GM18858 (cell line): ENCODE measurements at regions not wholly inside any gene's neighbourhood (a gene's known extent, or its start where the extent isn't known, plus 50 kb on each side); places are given as distances from the start of the nearest gene placed in this dataset.

Experiments
- ATAC-seq: cut with Tn5 transposase; IDR thresholded peaks from one replicate; pipeline ENCODE4 v1.9.1; 2021; ENCODE audit not compliant: unreplicated experiment

DNA sequence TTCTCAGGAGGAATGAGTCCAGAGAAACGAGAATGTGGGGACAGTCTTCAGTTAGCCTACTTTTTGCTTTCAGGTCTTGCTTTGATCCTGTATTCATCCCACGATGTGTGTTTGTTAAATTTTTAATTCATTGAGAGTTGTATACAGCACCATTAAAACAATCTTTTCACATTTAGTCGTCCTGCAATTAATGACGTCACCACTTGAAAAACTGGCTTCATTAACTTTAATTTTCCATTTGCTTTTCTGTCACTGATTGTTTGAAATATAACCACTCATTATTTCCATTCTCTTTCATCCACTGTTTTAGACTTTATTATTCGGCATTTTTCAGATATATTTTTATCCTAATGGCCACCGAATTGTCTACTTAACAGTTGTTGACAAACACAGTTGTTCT lies 146.9 kb downstream of the TFEC start:
- no peak for ATAC-seq

DNA sequence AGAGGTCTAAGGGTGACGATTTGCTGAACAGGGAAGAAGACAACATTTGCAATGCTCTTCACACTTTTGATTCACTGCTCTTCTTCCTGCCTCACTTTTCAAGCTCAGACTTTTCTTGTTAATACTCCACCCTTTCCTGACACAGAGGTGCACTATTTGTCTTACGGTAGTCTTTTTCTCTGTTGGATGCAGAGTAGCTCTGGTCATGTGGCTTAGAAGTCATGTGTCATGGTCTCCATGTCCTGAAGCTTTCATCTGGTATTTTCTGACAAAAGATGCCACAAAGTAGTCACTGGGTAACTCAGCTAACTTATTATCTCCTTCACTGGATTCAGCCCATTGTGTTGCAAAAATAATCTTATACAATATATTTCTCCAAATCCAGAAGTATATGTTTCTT lies 149.1 kb downstream of the TFEC start:
- no peak for ATAC-seq

DNA sequence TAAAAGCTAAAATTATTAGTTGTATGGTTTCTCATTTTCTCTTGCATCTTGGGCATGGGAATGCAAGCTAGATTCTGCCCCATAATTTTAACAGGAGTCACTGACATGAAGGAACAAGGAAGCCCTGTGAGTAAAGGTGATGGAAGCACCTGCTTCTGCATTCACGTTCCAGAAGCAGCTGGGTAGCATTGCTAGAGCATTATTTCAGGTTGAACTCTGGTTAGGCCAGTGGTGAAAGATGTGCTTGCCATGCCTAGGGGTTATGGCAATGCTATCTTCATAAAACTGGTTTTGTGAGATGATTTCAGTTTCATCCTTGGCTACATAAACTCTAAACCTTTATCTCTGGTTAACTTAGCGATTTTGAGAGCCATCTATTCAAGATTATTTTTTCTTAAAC lies 151.4 kb downstream of the TFEC start:
- no peak for ATAC-seq

DNA sequence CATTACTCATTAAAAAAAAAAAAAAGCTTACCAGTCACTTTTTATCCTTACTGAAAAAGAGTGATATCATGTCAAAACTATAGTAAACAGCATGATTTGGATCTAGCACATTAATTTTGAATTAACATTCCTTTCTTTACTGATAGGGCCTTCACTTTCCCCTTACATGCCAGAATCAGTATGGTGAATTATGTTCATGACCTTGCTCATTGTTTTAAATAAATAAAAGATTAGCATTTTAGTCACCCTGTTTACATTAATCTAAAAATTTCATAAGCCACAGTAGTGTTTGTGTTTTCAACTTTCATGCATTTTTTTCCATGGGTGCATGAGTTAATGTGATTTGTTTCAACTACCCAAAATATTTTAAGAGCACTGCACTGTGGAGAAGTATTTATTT lies 160.8 kb downstream of the TFEC start:
- no peak for ATAC-seq

DNA sequence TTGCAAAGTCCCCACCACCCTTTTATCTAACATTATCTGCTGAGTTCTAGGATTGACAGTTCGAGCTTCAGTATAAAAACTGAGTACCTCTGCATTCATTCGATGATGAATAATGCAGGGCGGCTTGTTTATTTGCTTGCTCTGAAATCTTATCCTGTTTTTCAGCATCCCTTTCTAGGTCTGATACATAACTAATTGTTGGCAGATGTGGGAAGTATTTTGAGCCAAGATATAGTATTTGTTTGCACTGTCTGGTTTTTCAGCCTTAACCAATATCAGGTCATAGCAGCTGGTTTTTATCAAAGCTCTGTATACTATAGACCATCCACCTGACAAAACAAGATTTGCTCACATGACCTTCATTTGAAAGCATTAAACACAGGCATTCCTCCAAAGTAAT lies 161.4 kb downstream of the TFEC start:
- ATAC-seq, result no peak

DNA sequence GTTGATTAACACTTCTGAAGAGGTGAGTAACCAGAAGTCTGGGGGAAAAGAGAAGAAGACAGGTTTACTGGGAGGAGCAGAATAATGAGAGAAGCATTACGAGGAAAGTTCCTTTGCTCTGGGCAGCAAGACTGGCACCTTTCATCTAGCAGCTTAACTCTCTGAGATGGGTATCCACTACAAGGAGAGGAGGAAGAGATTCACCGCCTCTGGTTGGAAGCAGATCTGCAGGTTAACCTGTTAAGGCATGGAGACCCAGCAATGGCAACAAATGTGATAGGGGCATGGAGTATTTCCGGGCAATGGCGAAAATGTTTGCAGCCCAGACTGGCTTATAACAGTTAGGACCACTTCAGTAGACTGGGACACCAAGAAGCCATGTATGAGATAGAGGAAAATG lies 162.2 kb downstream of the TFEC start:
- ATAC-seq, result no peak

DNA sequence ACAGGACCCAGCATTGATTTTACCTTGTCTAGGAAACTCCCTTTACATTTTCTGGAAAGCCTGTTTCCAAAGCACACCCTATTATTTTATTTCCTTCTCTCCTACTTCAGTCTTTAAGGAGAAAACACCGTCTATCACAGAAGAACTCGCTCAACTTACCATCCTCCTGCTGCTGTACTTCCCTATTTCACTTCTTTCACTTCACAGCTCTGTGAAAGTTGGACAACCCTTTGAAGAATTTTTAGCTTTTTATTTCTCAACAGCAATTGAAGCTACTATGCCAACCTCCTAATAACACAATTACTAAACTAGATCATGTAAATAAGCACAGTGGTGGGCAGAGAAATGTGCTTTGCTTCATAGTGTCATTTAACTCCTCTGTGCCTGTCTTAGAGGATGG lies 166.5 kb downstream of the TFEC start:
- no peak for ATAC-seq

DNA sequence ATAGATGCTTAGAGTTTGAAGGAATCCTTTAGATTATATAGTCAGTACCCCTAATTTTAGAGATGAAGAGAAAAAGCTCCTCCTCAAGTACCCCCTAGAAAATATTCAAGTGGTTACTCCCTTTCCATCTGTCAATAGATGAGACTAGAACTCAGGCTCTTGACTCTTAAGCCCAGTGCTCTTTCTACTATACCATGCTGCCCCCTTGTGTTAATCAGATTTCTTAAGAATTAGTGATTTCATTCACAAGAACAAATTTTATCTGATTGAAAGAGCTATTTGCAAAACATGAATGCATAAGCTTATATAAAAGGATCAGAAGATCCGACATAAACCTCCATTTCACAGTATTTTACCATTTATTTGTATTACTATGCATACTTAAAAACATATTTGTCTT lies 179.3 kb downstream of the TFEC start:
- ATAC-seq, result no peak

DNA sequence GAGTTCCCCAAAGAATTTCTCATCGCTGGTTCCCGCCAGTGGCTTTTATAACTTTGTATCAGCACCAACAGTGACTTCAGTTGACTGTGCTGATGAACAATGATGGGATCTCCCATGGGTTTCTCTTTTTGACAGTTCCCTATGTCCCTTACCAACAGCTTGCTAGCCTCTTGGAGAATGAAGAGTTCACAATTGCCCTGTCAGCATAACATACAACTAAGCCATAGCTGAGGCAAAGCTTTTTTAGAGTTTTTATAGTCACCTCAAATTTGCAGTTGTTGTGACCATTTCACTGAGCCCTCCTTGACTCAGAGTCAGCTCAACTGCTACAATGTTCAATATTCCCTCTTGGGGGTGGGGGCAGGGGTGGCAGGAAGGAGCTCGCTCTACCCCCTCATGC lies 179.8 kb downstream of the TFEC start:
- no peak for ATAC-seq

DNA sequence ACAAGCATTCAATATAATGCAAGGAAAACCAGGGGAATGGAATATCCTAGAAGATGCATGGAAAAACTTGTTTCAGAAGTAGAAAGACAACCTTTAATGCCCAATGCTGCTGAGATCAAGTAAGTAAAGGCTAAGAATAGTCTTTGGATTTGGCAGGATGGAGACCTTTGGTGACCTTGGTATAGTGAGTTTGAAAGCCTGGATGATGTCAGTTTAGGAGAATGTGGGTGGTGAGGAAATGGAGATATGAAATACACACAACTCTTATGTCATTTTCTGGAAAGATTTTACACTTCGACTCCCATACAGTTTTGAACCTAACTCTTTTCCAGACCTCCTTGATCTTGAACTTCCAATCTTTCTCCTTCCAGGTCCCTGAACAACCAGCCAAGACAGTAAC lies 185.7 kb downstream of the TFEC start:
- ATAC-seq, result no peak

DNA sequence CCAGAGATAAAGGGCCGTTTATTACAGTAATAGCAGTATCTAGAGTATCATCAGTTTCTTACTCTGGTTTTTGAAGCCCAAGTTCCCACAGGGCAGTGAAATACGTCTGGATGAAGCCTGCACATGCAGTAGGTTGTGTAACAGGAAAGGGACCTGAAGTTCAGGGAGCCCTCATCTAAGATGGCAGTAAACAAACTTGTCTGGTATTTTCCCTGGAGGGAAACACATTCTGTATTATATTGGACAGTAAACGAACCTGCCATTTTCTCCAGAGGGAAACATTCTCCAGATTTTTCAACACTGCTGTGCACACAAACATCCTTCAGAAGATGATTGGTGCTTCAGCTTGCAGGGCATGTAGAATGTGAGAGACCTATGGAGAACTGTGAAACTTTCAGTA lies 189.9 kb downstream of the TFEC start:
- no peak for ATAC-seq

DNA sequence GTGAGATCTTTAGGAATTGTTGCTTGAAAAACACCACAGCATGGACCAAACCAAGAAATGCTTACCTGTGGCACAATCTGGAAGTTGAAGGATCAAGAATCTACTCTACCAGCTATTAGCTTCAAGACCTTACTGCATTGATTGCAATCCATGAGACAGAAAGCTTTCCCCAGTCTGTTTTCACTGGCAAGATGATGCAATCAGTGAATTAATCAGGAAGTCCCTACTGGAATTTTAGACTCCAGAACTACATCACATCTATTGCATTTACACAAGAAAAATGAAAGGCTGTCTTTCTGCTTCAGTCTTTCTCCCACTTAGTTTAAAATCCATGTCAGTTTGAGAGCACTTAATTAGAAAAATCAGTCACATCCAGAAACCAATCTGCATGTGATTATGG lies 191.7 kb downstream of the TFEC start:
- ATAC-seq, result no peak

DNA sequence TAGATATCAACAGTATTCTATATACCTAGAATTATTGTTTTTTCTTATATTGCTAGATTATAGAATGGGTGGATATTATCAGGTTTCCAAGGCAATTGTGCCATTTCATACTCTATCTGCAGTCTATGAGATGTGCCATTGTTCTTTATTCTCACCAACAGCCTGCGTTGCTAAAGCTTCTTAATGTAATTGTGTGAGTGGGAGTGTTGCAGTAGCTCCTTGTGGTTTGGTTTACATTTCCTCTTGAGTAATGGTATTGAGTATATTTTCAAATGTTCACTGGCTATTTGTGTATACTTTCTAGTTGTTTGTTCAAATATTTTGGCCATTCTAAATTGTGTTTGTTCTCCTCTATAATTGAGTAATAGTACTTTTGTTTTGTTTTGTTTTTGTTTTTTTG lies 199.2 kb downstream of the TFEC start:
- no peak for ATAC-seq

DNA sequence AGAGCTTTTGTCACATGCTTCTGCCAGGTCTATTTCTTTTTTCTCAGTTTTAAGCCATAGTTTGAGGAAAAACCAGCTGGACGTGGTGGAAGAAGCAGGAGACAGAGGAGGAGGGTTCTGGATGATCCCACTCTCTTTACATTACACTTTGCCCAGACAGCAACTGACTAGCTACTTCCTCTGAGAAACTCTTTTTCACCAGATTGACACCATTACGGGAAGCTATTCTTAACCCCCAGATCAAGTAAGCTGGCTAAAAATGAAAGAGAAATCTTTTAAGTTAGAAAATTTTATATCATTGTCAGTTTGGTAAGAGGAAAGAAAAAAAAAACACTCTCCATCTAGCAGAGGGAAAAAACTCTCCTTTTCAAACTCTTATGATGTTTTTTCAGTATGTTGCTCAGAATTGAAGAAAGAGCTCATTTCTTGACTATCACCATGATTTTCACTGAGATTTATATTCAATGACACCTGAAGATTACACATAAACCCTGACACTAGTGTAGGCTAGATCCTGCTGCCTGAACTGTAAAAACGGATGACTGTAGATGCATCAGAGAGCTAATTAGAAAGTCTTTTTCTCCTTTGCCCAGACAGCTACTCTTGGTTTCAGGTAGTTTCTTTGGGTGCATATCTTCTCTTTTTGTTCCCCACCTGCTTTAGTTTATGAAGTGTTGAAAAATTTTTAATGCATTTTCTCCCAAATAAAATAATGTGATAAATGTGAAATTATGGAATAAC lies 203.1 kb downstream of the TFEC start:
- ATAC-seq, result no peak

DNA sequence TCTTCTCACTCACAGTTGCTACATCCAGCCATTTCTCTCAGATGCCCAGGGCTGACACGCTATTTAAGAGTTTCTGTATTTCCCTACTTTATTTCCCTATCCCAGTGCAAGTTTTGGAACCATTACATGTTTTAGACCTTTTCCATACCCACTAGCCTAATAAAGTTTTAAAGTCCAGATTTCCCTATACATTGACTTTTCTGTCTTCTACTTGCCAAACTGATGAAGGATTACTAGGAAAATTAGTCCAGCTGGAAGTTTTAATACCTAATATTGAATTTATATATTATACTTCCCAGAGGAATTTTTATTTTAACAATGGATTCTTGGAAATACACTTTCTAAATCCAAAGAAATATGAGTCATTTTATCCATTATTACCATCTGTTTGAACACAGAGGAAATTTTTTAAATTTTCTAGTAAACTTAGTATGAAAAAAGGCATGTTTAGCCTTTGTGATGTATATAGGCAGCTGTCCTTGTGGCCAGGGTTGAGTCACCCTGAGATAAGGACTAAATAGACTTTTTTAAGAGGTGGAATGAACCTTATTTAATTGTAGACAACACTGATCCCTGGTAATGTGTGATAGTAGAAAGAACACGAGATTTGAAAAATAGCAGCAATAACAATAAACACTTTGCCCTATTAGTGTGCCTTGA lies 205.0 kb downstream of the TFEC start:
- ATAC-seq, result no peak

DNA sequence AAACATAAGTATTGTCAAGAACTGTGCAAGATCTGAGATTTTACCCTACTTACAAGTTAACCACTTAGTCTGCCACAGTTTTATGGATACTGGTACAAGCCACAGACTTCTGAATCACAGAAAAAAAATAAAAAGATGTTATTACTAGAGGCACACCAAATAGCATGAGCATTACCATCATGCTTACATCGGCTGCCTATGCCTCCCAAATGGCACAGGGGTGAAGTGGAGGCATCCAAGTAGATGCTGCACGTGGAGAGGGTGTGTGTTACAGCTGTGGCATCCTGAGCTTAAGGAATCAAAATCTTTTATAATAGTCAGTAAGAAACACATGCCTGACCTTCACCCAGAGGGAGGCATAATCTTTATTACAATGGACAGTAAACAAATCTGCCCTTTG lies 207.8 kb downstream of the TFEC start:
- no peak for ATAC-seq

DNA sequence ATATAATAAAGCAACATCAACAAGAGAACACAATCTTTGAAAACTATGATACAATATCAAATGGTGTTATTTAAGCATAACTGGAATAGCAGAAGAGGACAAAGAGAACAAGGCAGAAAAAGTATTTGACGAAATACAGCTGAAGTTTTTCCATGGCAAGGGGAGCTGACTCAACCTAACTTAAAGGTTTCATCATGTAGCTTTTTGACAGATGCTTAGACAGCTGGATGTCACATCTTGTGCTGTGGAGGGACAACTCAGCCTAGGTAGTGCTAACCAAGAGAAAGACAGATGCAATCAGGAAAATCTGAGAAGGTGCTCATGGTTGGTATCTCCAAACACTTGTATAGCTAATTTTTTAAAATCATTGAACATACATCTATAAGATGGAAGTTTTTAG lies 208.2 kb downstream of the TFEC start:
- no peak for ATAC-seq

DNA sequence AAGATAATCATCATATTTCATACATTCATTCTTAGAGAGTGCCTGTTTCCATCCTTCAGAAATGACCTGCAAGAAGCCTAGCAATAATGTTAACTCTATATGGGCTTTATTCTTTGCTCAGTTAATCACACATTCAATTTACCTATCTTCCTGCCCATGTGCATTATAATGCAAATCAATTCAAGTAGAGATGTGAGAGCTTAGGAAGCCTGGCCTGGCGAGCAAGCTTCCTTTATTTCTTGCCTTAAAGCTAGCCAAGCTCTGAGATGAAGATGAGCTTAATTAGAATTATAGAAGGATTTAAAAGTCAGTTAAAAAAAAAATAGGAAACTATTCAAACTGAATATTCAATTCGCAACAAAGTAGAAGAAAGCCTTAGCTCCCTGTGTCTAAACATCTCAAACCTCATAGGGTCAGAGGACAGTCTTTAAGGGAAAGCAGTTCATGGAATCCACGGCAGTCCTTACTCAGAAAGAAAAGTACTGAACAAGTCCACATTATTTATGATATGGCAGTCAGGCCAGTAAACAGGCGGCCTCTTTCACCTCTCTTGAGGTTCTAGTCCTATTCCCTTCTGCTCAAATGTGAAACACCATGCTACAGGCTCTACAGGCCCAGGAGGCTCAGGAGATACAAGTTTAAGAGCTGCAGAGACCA lies 214.1 kb downstream of the TFEC start:
- no peak for ATAC-seq

DNA sequence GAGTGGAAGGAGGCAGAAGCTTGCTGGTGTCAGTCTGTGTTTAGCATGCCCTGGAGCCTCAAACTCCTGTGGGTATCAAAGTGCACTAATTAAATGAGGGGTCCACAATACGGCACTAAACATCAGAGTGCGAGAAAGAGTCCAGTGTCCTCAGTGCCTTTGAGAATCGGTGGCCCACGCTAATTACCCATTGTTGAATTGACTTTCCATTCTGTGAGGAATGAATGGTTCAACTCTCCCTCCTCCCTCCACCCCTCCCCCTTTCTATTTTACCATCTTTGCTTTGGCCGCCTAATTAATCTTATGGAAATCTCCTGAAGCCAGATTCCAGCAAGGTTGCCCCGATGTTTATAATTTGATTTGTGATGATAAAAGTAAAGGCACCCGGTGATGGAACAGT lies 217.8 kb downstream of the TFEC start:
- no peak for ATAC-seq

DNA sequence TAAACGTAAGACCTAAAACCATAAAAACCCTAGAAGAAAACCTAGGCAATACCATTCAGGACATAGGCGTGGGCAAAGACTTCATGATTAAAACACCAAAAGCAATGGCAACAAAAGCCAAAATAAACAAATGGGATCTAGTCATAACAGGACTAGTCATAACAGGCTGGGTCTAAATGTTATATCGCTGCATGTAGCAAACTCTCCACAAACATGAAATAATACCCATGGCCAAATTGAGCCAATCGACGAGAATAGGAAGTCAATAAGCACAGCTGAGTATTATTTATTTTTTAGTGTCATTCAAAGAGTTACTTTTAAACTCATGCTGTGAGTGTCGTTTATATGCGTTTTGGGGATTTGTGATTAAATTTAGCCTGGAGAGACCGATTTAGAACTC lies 225.1 kb downstream of the TFEC start:
- no peak for ATAC-seq

DNA sequence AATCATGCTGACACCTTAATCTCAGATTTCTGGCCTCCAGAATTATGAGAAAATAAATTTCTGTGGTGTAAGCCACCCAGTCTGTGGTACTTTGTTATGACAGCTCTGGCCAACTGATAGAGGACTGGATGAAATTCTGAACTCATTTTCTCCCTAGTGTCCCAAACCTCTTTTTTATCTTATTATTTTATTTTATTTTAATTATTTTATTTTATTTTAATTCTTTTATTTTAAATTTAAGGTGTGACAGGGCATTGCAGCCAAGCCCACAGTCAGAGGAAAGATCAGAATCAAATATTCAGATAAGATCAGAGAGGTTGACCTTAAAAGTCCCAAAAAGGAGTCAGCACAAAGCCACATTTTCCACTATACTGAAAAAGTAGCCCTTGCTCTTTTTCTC lies 228.1 kb downstream of the TFEC start:
- ATAC-seq, result no peak

DNA sequence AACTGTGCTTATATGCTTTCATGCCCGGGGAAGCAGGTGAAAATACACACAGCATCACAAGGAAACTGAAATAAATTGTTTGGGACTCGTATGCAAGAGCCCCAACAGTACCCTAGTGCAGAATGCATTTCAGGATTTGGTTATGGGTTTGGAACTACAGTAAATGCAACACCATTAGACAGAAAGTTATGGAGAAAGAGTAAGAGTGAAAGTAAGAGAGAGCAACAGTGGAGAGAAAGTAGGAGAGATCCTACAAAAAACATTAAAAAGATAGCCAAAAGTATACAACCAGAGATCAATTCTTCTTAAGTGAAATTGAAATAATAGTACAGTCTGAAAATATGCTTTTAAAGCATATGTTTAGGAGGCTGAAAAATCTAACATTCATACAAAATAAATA lies 231.1 kb downstream of the TFEC start:
- no peak for ATAC-seq
